Fibroblast of lung (primary cell): ENCODE measurements at regions not wholly inside any gene's neighbourhood (a gene's known extent, or its start where the extent isn't known, plus 50 kb on each side); places are given as distances from the start of the nearest gene placed in this dataset.

Source experiments
- CTCF ChIP-seq, 2 donors: IDR thresholded peaks in 1 of 2; conservative IDR thresholded peaks in 1 of 2; 1 replicate in 1 of 2; 2 replicates in 1 of 2; pipeline ENCODE4 v1.5.1; 2011 to 2012; ENCODE audit warnings: low read length in 2 of 2, control low read depth in 1 of 2, inconsistent platforms in 1 of 2, low read depth in 1 of 2, mild to moderate bottlenecking in 1 of 2
- EZH2 ChIP-seq: IDR thresholded peaks from 2 replicates; pipeline ENCODE4 v1.5.1; 2012; ENCODE audit warnings: low read length, control low read depth, mild to moderate bottlenecking; ENCODE audit errors: missing control alignments

- TF ChIP-seq CTCF (conservative IDR thresholded peaks at IDR 0.05 in 1 of 2, IDR thresholded peaks at IDR 0.05 in 1 of 2; ENCODE audit: low read depth in 1 of 2, low read length in 2 of 2): no peak
- no peak for TF ChIP-seq EZH2
Observed at GRCh38 chr1:4601941-4602340, 52.5 kb upstream of the AJAP1 start.
